HEK293T (cell line): ENCODE measurements at regions not wholly inside any gene's neighbourhood (a gene's known extent, or its start where the extent isn't known, plus 50 kb on each side); places are given as distances from the start of the nearest gene placed in this dataset.

ENCODE experiments used
- CTCF ChIA-PET: fragments of 350-600 bp; formaldehyde crosslinking; extraction: SDS; loops from one replicate; lab custom pipeline; 2021; ENCODE audit warnings: antibody characterized with exemption, inconsistent platforms; lab: Yijun Ruan, JAX
- POLR2A ChIA-PET: fragments of 350-600 bp; formaldehyde crosslinking; extraction: SDS; loops from one replicate; lab custom pipeline; 2020; ENCODE audit warnings: antibody characterized with exemption, inconsistent platforms; lab: Yijun Ruan, JAX
- DNase-seq: peaks from one replicate; pipeline ENCODE4 v3.0.0; 2012; ENCODE audit warnings: mixed read lengths; ENCODE audit errors: extremely low spot score
- ARNT ChIP-seq: fragments of 450-650 bp; IDR thresholded peaks from 2 replicates; pipeline ENCODE4 v1.6.1; 2017; ENCODE audit warnings: mild to moderate bottlenecking
- BHLHE40 ChIP-seq: fragments of 450-650 bp; IDR thresholded peaks from 2 replicates; pipeline ENCODE4 v1.6.1; 2016; ENCODE audit warnings: mild to moderate bottlenecking, moderate library complexity, borderline replicate concordance
- CTBP1 ChIP-seq: fragments of 450-650 bp; IDR thresholded peaks from 2 replicates; pipeline ENCODE4 v1.6.1; 2016; ENCODE audit warnings: borderline replicate concordance
- ELF4 ChIP-seq: fragments of 450-650 bp; IDR thresholded peaks from 2 replicates; pipeline ENCODE4 v1.6.1; 2017; ENCODE audit warnings: antibody characterized with exemption
- FOXA1 ChIP-seq: fragments of 450-650 bp; IDR thresholded peaks from 2 replicates; pipeline ENCODE4 v1.6.1; 2016; ENCODE audit warnings: mild to moderate bottlenecking
- FOXK2 ChIP-seq: fragments of 450-650 bp; IDR thresholded peaks from 2 replicates; pipeline ENCODE4 v1.6.1; 2016; ENCODE audit warnings: mild to moderate bottlenecking
- FOXM1 ChIP-seq: fragments of 450-650 bp; IDR thresholded peaks from 2 replicates; pipeline ENCODE4 v1.6.1; 2017; ENCODE audit warnings: mild to moderate bottlenecking, borderline replicate concordance
- HDGF ChIP-seq: fragments of 450-650 bp; IDR thresholded peaks from 2 replicates; pipeline ENCODE4 v1.6.1; 2017; ENCODE audit warnings: antibody characterized with exemption, borderline replicate concordance
- L3MBTL2 ChIP-seq: fragments of 450-650 bp; conservative IDR thresholded peaks from 2 replicates; pipeline ENCODE4 v1.6.1; 2016; ENCODE audit warnings: mild to moderate bottlenecking
- LEF1 ChIP-seq: fragments of 450-650 bp; IDR thresholded peaks from 2 replicates; pipeline ENCODE4 v1.6.1; 2017; ENCODE audit warnings: mild to moderate bottlenecking, borderline replicate concordance
- NFRKB ChIP-seq: fragments of 450-650 bp; IDR thresholded peaks from 2 replicates; pipeline ENCODE4 v1.6.1; 2016; ENCODE audit warnings: mild to moderate bottlenecking, moderate library complexity
- PKNOX1 ChIP-seq: fragments of 450-650 bp; IDR thresholded peaks from 2 replicates; pipeline ENCODE4 v1.6.1; 2016
- SP1 ChIP-seq: fragments of 450-650 bp; IDR thresholded peaks from 2 replicates; pipeline ENCODE4 v1.6.1; 2017
- SUZ12 ChIP-seq: fragments of 450-650 bp; IDR thresholded peaks from 2 replicates; pipeline ENCODE4 v1.6.1; 2016; ENCODE audit warnings: mild to moderate bottlenecking
- TARDBP ChIP-seq: fragments of 450-650 bp; IDR thresholded peaks from 2 replicates; pipeline ENCODE4 v1.6.1; 2016
- ZNF384 ChIP-seq: fragments of 450-650 bp; IDR thresholded peaks from 2 replicates; pipeline ENCODE4 v1.6.1; 2016

- no peak for DNase-seq
- ChIA-PET CTCF (interaction anchor here (0.8 kb wide), 1 partner anchor 10 kb away, joined by 3 read pairs; no protein-coding TSS in a partner anchor), POLR2A (no interaction called here)
- TF ChIP-seq TARDBP: no peak
- TF ChIP-seq HDGF: no peak
- no peak for TF ChIP-seq ELF4
- TF ChIP-seq BHLHE40: no peak
- TF ChIP-seq SUZ12: no peak
- no peak for TF ChIP-seq FOXM1
- TF ChIP-seq PKNOX1: no peak
- no peak for TF ChIP-seq SP1
- no peak for TF ChIP-seq NFRKB
- TF ChIP-seq L3MBTL2: no peak
- no peak for TF ChIP-seq ARNT
- no peak for TF ChIP-seq ZNF384
- TF ChIP-seq CTBP1: no peak
- TF ChIP-seq FOXK2: no peak
- TF ChIP-seq FOXA1: no peak
Observed at GRCh38 chr11:24145411-24145810, 351.4 kb upstream of the LUZP2 start.

- no peak for DNase-seq
- TF ChIP-seq CTBP1 (no peak), TARDBP (no peak), PKNOX1 (no peak), L3MBTL2 (no peak), NFRKB (no peak), ZNF384 (no peak), SP1 (no peak)
- ChIA-PET POLR2A (no interaction called here), CTCF (no interaction called here)
Observed at GRCh38 chr11:24153337-24153736, 343.5 kb upstream of the LUZP2 start.

- ChIA-PET CTCF (interaction anchor here (0.8 kb wide), 1 partner anchor 10 kb away, joined by 3 read pairs; no protein-coding TSS in a partner anchor), POLR2A (no interaction called here)
- DNase-seq: peak; percentile 8
Observed at GRCh38 chr11:24155792-24156191, 341.1 kb upstream of the LUZP2 start.

GRCh38 chr11:24157316-24157715, 339.5 kb upstream of the LUZP2 start:
- no peak for TF ChIP-seq CTBP1
- ChIA-PET CTCF (no interaction called here), POLR2A (no interaction called here)
- DNase-seq: no peak

More at GRCh38 chr11:24155792-24156191, 341.1 kb upstream of the LUZP2 start:
- TF ChIP-seq ARNT: no peak
- no peak for TF ChIP-seq FOXM1

GRCh38 chr11:24161587-24161986, 335.3 kb upstream of the LUZP2 start:
- no peak for DNase-seq
- CTCF ChIA-PET: no interaction called here
- TF ChIP-seq LEF1 (no peak), CTBP1 (no peak), PKNOX1 (no peak), ARNT (no peak), BHLHE40 (no peak), ZNF384 (no peak), ELF4 (no peak)
- POLR2A ChIA-PET: no interaction called here

GRCh38 chr11:24163146-24163545, 333.7 kb upstream of the LUZP2 start:
- TF ChIP-seq ELF4 (no peak), FOXK2 (no peak), HDGF (no peak), SUZ12 (no peak), CTBP1 (no peak), ZNF384 (no peak), ARNT (no peak), L3MBTL2 (no peak), PKNOX1 (no peak), BHLHE40 (no peak), FOXA1 (no peak), SP1 (no peak)
- CTCF ChIA-PET: no interaction called here
- POLR2A ChIA-PET: no interaction called here
- no peak for DNase-seq

GRCh38 chr11:24163841-24164240, 333.0 kb upstream of the LUZP2 start:
- TF ChIP-seq BHLHE40 (no peak), FOXA1 (no peak), SP1 (no peak), FOXK2 (no peak), CTBP1 (no peak), L3MBTL2 (no peak), NFRKB (no peak)
- POLR2A ChIA-PET: no interaction called here
- no peak for DNase-seq
- CTCF ChIA-PET: no interaction called here
